ENCODE measurements at regions not wholly inside any gene's neighbourhood (a gene's known extent, or its start where the extent isn't known, plus 50 kb on each side); places are given as distances from the start of the nearest gene placed in this dataset.

GRCh38 chr12:126551869-126552268 is 1486.6 kb downstream of the AACS start:
- peaks cover under 1% of the 10 kb centered on the region; the same call in 1 of the 2 replicates for H3K9me3 ChIP-seq (ENCODE audit: control insufficient read depth, insufficient read depth, low read length)
- peaks cover 14% of the 10 kb centered on the region for H3K4me1 ChIP-seq (ENCODE audit: insufficient read depth, low read length)
- no peaks in the 10 kb centered on the region for H3K36me3 ChIP-seq (ENCODE audit: insufficient read depth, low read length)
- no peak overlapping the region for H3K9ac ChIP-seq (ENCODE audit: low read depth, low read length)

GRCh38 chr12:126554625-126555024 is 1489.4 kb downstream of the AACS start:
- no peaks in the 10 kb centered on the region for H3K36me3 ChIP-seq (ENCODE audit: insufficient read depth, low read length)
- no peaks in the 10 kb centered on the region for H3K9me3 ChIP-seq (ENCODE audit: control insufficient read depth, insufficient read depth, low read length)
- peaks cover 14% of the 10 kb centered on the region for H3K4me1 ChIP-seq (ENCODE audit: insufficient read depth, low read length)
- no peak overlapping the region for H3K9ac ChIP-seq (ENCODE audit: low read depth, low read length)

GRCh38 chr12:126557659-126558058 is 1492.4 kb downstream of the AACS start:
- H3K4me1 ChIP-seq (ENCODE audit: insufficient read depth, low read length): peaks cover 14% of the 10 kb centered on the region
- H3K9me3 ChIP-seq (ENCODE audit: control insufficient read depth, insufficient read depth, low read length): no peaks in the 10 kb centered on the region
- H3K9ac ChIP-seq (ENCODE audit: low read depth, low read length): no peak overlapping the region
- no peaks in the 10 kb centered on the region for H3K36me3 ChIP-seq (ENCODE audit: insufficient read depth, low read length)

GRCh38 chr12:126558219-126558618 is 1493.0 kb downstream of the AACS start:
- no peaks in the 10 kb centered on the region for H3K9me3 ChIP-seq (ENCODE audit: control insufficient read depth, insufficient read depth, low read length)
- no peaks in the 10 kb centered on the region for H3K36me3 ChIP-seq (ENCODE audit: insufficient read depth, low read length)
- H3K9ac ChIP-seq (ENCODE audit: low read depth, low read length): no peak overlapping the region
- H3K4me1 ChIP-seq (ENCODE audit: insufficient read depth, low read length): peaks cover 14% of the 10 kb centered on the region

- Histone ChIP-seq H3K9me3 (ENCODE audit: control insufficient read depth, insufficient read depth, low read length) (no peaks in the 10 kb centered on the region), H3K36me3 (ENCODE audit: insufficient read depth, low read length) (no peaks in the 10 kb centered on the region), H3K9ac (ENCODE audit: low read depth, low read length) (no peak overlapping the region), H3K4me1 (ENCODE audit: insufficient read depth, low read length) (peaks cover 14% of the 10 kb centered on the region)
Observed at GRCh38 chr12:126558810-126559209, 1493.6 kb downstream of the AACS start.

GRCh38 chr12:126567016-126567415 is 1501.8 kb downstream of the AACS start:
- peaks cover 7% of the 10 kb centered on the region; the same call in 1 of the 2 replicates for H3K9me3 ChIP-seq (ENCODE audit: control insufficient read depth, insufficient read depth, low read length)
- no peaks in the 10 kb centered on the region for H3K4me1 ChIP-seq (ENCODE audit: insufficient read depth, low read length)
- H3K36me3 ChIP-seq (ENCODE audit: insufficient read depth, low read length): no peaks in the 10 kb centered on the region
- no peak overlapping the region for H3K9ac ChIP-seq (ENCODE audit: low read depth, low read length)

GRCh38 chr12:126569706-126570105 is 1504.5 kb downstream of the AACS start:
- Histone ChIP-seq H3K4me1 (ENCODE audit: insufficient read depth, low read length) (no peaks in the 10 kb centered on the region), H3K9ac (ENCODE audit: low read depth, low read length) (no peak overlapping the region), H3K36me3 (ENCODE audit: insufficient read depth, low read length) (no peaks in the 10 kb centered on the region), H3K9me3 (ENCODE audit: control insufficient read depth, insufficient read depth, low read length) (peaks cover 7% of the 10 kb centered on the region; the same call in 1 of the 2 replicates)

- H3K4me1 ChIP-seq (ENCODE audit: insufficient read depth, low read length): no peaks in the 10 kb centered on the region
- no peak overlapping the region for H3K9ac ChIP-seq (ENCODE audit: low read depth, low read length)
- H3K9me3 ChIP-seq (ENCODE audit: control insufficient read depth, insufficient read depth, low read length): peaks cover 7% of the 10 kb centered on the region; the same call in 1 of the 2 replicates
- H3K36me3 ChIP-seq (ENCODE audit: insufficient read depth, low read length): no peaks in the 10 kb centered on the region
Observed at GRCh38 chr12:126570566-126570965, 1505.3 kb downstream of the AACS start.

- Histone ChIP-seq H3K4me1 (ENCODE audit: insufficient read depth, low read length) (no peaks in the 10 kb centered on the region), H3K36me3 (ENCODE audit: insufficient read depth, low read length) (no peaks in the 10 kb centered on the region), H3K9ac (ENCODE audit: low read depth, low read length) (no peak overlapping the region), H3K9me3 (ENCODE audit: control insufficient read depth, insufficient read depth, low read length) (peaks cover 3% of the 10 kb centered on the region; the same call in 1 of the 2 replicates)
Observed at GRCh38 chr12:126572170-126572569, 1506.9 kb downstream of the AACS start.

GRCh38 chr12:126581655-126582054 is 1516.4 kb downstream of the AACS start:
- Histone ChIP-seq H3K36me3 (ENCODE audit: insufficient read depth, low read length) (no peaks in the 10 kb centered on the region), H3K9ac (ENCODE audit: low read depth, low read length) (no peak overlapping the region), H3K9me3 (ENCODE audit: control insufficient read depth, insufficient read depth, low read length) (no peaks in the 10 kb centered on the region), H3K4me1 (ENCODE audit: insufficient read depth, low read length) (no peaks in the 10 kb centered on the region)

- no peaks in the 10 kb centered on the region for H3K9me3 ChIP-seq (ENCODE audit: control insufficient read depth, insufficient read depth, low read length)
- H3K4me1 ChIP-seq (ENCODE audit: insufficient read depth, low read length): no peaks in the 10 kb centered on the region
- H3K9ac ChIP-seq (ENCODE audit: low read depth, low read length): no peak overlapping the region
- H3K36me3 ChIP-seq (ENCODE audit: insufficient read depth, low read length): no peaks in the 10 kb centered on the region
Observed at GRCh38 chr12:126582231-126582630, 1517.0 kb downstream of the AACS start.

GRCh38 chr12:126588586-126589249 is 1523.5 kb downstream of the AACS start:
- H3K36me3 ChIP-seq (ENCODE audit: insufficient read depth, low read length): no peaks in the 10 kb centered on the region
- no peaks in the 10 kb centered on the region for H3K4me1 ChIP-seq (ENCODE audit: insufficient read depth, low read length)
- no peaks in the 10 kb centered on the region for H3K9me3 ChIP-seq (ENCODE audit: control insufficient read depth, insufficient read depth, low read length)
- no peak overlapping the region for H3K9ac ChIP-seq (ENCODE audit: low read depth, low read length)

GRCh38 chr12:126591533-126591932 is 1526.3 kb downstream of the AACS start:
- Histone ChIP-seq H3K4me1 (ENCODE audit: insufficient read depth, low read length) (no peaks in the 10 kb centered on the region), H3K9me3 (ENCODE audit: control insufficient read depth, insufficient read depth, low read length) (no peaks in the 10 kb centered on the region), H3K9ac (ENCODE audit: low read depth, low read length) (no peak overlapping the region), H3K36me3 (ENCODE audit: insufficient read depth, low read length) (no peaks in the 10 kb centered on the region)

- H3K4me1 ChIP-seq (ENCODE audit: insufficient read depth, low read length): no peaks in the 10 kb centered on the region
- H3K36me3 ChIP-seq (ENCODE audit: insufficient read depth, low read length): no peaks in the 10 kb centered on the region
- H3K9me3 ChIP-seq (ENCODE audit: control insufficient read depth, insufficient read depth, low read length): no peaks in the 10 kb centered on the region; the same call in 1 of the 2 replicates
- H3K9ac ChIP-seq (ENCODE audit: low read depth, low read length): no peak overlapping the region
Observed at GRCh38 chr12:126601184-126602170, 1536.2 kb downstream of the AACS start.

All from ES-I3 (cell line).